ENCODE measurements at regions not wholly inside any gene's neighbourhood (a gene's known extent, or its start where the extent isn't known, plus 50 kb on each side); places are given as distances from the start of the nearest gene placed in this dataset.
A peak's percentile ranks its signal among the peaks of the same experiment; 100 is the strongest.

DNA sequence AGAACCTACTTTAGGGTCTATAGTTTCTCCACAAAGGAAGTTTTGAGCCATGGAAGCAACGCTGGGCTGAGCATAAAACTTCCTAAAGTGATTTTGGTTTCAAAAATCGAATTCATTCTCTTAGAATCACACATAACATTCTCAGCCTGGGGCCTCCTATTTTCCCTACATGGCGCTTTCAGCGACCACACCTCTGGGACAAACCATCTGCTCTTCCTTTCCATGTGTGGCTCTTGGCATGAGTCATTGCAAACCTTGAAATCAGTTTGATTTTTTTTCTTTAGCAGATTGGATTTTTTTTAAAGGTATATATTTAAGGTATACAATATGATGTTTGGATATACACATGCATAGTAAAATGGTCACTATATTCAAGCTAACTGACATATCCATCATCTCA is 72.5 kb upstream of the APCDD1 start:
- DNase-seq (ENCODE audit: low spot score) = no peak

DNA sequence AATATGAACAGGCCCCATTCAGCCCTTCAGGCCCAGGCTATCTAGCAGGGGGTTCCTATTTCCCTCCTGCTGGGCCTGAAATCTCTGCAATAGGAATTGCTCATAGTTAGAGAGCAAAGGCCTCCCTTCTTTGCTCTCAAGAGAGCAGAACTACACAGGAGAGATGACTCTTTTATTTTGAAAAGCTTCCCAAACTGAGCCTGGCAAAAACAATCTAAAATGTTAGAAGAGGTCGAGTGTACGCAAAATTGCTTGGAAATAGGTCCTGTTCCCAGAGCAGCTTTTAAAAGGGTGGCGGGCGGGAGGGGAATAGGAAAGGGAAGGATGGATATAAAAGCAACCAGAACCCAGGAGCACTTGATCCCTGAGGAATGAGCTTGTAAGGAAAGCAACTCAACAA is 68.4 kb upstream of the APCDD1 start:
- no peak for DNase-seq (ENCODE audit: low spot score)

DNA sequence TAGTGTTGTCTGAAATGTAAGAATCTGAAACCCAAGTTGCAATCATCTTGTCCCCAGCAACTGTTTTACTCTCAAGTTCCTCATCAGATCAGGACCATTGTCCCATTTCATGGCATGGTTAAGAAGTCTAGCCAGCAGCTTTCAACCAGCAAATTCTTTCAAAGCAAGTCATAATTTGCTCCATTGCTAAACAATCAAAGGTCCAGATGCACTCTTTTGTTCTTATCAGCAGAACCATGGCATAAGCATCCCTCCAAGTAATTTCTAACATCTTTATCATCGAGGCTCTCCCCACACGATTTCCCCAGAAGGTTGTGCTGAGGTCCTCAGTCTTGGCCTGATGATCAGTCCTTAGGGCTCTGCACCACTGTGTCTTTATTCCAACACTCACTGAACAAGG is 67.5 kb upstream of the APCDD1 start:
- no peak for DNase-seq (ENCODE audit: low spot score)

DNA sequence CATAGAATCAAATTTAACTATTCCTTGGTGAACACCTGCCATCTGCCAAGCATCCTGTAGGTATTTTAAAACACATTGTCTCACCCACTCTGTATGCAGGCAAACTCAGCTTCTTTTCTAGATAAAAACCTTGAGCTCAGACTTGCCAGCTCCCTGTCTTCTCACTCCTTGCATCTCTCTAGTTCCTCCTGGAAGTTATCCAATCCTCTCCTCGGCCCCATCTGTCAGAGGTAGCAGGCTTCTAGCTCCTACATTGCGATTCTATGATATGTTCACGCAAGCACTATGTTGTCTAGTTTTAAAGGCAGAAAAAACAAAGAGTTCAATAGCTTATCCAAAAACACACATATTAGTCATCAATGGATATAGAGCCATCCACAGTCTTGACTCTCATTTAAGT is 67.0 kb upstream of the APCDD1 start:
- DNase-seq (ENCODE audit: low spot score) = no peak

DNA sequence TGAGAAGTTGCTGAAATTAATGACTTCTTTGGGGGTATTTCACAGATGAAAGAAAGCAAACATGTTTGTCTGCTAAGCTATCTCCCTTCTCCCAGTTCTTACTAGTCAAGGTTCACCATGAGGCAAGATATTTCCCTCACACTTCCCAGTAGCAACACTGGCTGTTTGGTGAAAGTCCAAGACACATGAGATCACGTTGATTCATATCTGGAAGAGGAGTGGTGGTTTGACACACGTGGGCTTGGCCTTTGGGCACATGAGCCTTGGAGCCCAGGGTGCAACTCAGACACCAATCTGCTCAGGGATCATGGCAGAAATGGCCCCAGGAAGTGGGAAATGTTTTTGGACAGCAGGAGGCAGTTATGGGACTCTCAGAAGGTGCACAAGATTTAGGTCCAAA is 66.1 kb upstream of the APCDD1 start:
- no peak for DNase-seq (ENCODE audit: low spot score)

DNA sequence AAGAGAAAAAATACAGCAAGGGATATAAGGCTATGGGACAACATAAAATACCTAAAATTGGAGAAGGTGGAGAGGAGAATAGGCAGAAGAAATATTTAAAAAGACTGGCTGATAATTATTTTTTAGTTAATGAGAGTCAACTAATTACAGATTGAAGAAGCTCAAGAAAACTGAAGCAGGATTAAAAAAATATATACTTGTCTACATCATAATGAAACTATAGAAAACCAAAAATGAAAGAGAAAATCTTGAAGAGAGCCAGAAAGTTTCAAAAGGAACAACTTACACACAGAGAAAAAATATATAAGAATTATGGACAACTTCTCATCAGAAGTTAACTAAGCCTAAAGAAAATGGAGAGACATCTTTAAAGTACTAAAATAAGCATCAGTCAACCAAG is 62.9 kb upstream of the APCDD1 start:
- no peak for DNase-seq (ENCODE audit: low spot score)

DNA sequence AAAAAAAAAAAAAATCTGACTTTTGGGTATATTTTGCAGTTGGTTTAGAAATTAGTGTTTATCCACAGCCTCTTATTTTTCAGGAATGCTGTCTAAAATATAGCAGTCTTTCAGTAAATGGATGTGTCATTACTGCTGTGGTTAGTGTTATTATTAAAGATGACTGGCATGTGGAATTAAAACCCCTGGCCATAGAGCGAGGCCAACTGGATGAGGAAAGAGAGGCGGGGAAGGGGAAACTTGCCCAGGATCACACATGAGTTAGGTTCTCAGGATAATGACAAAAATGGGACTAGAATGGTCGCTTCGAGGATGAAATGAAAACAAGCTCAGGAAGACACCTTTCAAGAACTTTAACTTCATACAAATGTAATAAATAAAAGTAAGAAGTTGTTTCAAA is 57.4 kb upstream of the APCDD1 start:
- DNase-seq (ENCODE audit: low spot score) = no peak

DNA sequence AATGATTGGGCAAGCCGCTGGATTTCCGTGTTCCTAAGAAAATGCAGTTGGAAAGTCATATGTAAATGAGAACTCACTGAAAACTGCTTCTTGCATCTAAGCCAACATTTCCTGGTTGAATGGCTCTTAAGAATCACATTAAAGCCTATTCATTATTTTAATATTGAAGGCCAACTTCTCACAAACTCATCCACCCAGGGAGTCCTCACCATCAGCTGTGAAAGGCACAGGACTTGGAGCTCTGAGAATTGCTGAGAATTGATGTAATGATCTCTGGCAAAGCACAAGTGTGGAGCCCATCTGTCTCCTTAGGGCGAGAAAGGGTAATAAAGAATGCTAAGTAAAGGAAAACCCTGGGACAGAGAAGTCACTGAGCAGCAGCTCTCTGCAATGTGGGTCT is 55.9 kb upstream of the APCDD1 start:
- no peak for DNase-seq (ENCODE audit: low spot score)

DNA sequence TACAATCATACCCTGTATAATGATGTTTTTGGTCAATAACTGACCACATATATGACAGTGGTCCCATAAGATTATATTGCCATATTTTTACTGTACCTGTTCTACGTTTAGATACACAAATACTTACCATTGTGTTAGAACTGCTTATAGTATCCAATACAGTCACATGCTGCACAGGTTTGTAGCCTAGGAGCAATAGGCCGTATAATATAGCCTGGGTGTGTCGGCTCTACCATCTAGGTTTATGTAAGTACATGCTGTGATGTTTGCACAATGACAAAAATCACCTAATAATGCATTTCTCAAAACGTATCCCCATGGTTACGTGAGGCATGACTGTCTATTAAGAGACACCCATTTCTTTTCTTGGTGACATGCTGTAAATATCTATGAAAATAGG is 55.0 kb upstream of the APCDD1 start:
- DNase-seq (ENCODE audit: low spot score) = no peak

DNA sequence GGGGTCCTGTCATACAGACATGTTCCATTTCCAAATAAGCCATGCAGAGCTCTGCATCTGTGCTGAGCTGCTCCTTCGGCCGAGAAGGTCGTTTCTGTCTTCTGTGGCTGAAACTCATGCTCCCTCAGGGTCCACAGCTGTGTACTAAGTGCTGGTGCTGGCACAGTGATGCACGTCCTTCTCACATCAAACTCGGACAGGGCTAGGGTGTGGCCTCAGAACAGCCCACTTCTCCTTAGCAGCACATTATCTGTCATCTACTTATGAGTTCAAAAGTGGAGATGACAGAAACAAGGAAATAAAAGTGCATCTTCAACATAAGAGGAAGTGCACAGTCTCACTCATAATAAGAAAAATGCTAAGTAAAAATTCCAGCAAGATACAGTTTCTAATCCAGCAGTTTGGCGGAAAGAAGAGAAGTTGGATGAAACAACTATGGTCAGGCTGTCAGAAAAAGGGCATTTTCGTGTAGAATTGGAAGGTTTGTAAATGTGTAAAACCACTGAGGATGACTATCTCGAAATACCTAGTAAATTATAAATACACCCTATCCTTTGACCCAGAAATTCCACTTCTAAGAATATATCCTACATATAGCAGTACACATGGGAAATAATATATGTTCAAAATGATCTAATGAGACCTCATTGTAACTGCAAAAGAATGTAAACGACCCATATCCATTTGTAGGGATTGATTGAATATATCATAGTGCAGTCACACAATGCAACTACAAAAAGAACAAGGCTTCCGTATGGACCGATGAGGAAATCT is 53.7 kb upstream of the APCDD1 start:
- no peak for DNase-seq (ENCODE audit: low spot score)

DNA sequence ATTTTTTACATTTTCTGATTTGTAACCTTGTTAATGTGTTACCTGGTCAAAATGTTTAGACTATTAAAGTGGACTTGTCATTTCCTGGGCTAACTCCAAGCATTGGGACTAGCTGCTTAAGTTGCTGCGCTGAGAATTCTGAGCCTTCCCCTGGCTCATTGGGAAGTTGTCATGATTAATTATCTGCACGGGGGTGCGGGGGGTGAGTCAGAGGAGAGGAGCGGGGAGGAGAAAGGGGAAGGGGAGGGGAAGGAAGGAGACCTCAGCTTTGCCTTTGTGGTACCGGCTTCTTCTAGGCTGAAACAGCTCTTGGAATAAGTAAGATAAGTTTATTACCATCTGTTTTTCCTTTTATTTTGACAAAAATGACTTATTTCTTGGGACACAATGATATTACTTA is 52.9 kb upstream of the APCDD1 start:
- no peak for DNase-seq (ENCODE audit: low spot score)

DNA sequence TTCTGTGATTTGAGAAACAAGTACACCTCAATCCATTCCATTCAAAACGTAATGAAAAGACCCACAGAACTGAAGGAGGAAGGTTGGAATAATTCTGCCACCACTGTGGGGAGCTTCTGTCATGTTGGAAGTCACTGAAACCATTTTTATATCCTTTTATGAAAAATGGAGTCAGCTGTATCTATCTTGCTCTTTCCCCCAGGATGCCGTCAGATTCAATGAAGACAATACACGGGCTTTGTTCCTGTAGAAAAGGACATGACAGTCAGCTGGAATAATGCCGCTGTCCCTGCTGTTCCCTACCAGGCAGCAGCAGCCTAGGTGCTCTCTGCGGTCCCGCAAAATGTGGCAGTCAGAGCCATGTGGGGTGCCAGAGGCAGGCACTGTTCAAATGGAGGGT is 52.5 kb upstream of the APCDD1 start:
- no peak for DNase-seq (ENCODE audit: low spot score)

DNA sequence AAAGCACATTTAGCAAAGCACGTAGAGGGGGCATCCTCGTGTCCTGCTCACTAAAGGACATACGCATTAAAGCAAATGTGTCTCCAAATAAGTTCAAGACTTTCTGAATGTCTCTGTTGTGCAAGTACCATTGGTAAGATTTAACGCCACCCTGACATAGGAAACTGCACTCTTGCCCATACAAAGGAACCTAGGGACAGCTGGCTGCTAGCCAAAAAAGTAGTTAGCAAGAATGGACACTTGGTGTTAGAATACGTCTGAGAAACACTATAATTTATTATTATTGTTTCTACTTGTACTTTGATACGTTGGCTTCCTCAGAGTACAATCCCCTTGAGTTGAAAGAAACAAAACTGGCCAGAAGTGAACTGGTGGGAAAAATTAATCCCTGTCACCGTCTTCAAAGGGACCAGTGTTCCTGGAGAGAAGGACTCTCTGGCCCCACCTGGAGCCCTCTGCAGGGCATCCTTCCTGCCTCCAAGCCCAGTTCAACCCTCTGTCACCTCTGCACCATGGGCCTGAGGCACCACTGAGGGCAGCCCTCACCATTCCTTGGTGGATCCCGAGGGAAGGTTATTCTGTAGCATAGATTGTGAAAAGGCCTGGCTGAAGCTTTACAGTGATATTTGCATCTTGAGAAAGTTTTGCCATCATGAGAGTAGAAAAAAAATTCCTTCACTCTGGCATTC is 51.4 kb upstream of the APCDD1 start:
- peak; percentile 9 for DNase-seq (ENCODE audit: low spot score)

DNA sequence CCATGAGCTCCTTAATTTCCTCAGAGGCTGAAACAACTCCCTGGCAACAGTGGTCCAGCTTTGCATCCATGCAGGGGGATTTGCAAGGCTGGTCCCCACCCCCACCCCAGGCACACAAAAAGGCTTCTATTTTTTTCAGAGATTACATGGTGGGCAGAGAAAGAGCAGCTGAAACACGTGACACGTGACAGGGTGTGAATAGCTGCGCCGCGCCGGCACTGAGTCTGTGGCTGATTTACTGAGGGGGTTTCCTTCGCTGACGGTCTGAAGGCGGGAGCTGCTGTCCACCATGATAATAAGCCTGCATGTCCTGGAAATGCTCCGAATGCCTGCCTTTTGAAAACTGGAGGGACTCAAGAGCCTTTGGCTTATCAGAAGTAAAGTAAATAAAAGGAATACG is 50.7 kb upstream of the APCDD1 start:
- DNase-seq (ENCODE audit: low spot score) = no peak

DNA sequence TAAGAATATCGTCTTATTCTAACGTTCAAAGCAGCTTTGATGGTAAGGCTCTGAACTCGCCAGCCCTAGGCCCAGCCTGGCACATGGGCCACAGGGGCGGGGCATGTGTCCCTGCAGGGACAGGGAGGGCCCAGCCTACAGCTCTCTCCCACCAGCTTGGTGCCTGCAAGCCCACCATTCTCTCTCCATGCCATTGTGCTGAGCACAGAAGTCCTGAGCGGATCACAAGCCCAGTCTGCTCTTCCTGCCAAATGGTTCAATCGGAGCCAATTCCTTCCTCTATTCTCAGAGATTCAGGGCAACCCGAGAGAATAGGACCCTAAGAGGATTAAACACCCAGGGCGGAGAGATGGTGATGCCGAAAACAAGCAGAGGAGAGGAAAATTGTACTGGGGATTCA is 50.3 kb upstream of the APCDD1 start:
- DNase-seq (ENCODE audit: low spot score) = no peak

All from HT-29 (cell line).